SK-N-SH treated with all-trans-retinoic acid at 6 μM for 48 hours (cell line): ENCODE measurements at regions not wholly inside any gene's neighbourhood (a gene's known extent, or its start where the extent isn't known, plus 50 kb on each side); places are given as distances from the start of the nearest gene placed in this dataset.

Experiments
- BACH2 ChIP-seq: fragments of 250-450 bp; sonication (Bioruptor Pico); IDR thresholded peaks from 2 replicates; pipeline ENCODE4 v1.9.0; 2021; ENCODE audit warnings: mild to moderate bottlenecking, borderline replicate concordance
- ESRRG ChIP-seq: fragments of 250-450 bp; sonication (Bioruptor Pico); IDR thresholded peaks from 2 replicates; pipeline ENCODE4 v1.6.1; 2021; ENCODE audit warnings: mild to moderate bottlenecking
- OSR1 ChIP-seq: fragments of 250-450 bp; sonication (Bioruptor Pico); IDR thresholded peaks from 2 replicates; pipeline ENCODE4 v1.8.0; 2022; ENCODE audit warnings: moderate library complexity, mild to moderate bottlenecking, inconsistent platforms
- PATZ1 ChIP-seq: fragments of 250-450 bp; sonication (Bioruptor Pico); IDR thresholded peaks from 2 replicates; pipeline ENCODE4 v1.8.0; 2020; ENCODE audit warnings: mild to moderate bottlenecking, moderate library complexity, borderline replicate concordance
- TCF4 ChIP-seq: fragments of 250-450 bp; sonication (Bioruptor Pico); IDR thresholded peaks from 2 replicates; pipeline ENCODE4 v1.8.0; 2021; ENCODE audit warnings: mild to moderate bottlenecking, moderate library complexity, borderline replicate concordance
- ZFP3 ChIP-seq: fragments of 250-450 bp; sonication (Bioruptor Pico); IDR thresholded peaks from 2 replicates; pipeline ENCODE4 v1.5.0; 2020; ENCODE audit warnings: mild to moderate bottlenecking, moderate library complexity
- ZNF70 ChIP-seq: fragments of 450-650 bp; formaldehyde crosslinking; IDR thresholded peaks from 2 replicates; pipeline ENCODE4 v1.5.0; 2020; ENCODE audit warnings: mild to moderate bottlenecking, moderate library complexity
- ZNF8 ChIP-seq: fragments of 450-650 bp; formaldehyde crosslinking; IDR thresholded peaks from 2 replicates; pipeline ENCODE4 v1.5.0; 2020; ENCODE audit warnings: mild to moderate bottlenecking, moderate library complexity

- TF ChIP-seq OSR1 (no peak), PATZ1 (CRISPR knock-in tag) (no peak), TCF4 (CRISPR knock-in tag) (no peak), ZNF70 (no peak), BACH2 (CRISPR knock-in tag) (no peak), ZFP3 (no peak), ZNF8 (no peak), ESRRG (no peak)
These were observed 818.4 kb upstream of the ATXN7L3B start for GRCh38 chr12:73719223-73719622.
